CD4-positive, alpha-beta T cell treated with Interleukin-6 at 100 ng/mL for 8 hours (primary cell): ENCODE measurements at regions not wholly inside any gene's neighbourhood (a gene's known extent, or its start where the extent isn't known, plus 50 kb on each side); places are given as distances from the start of the nearest gene placed in this dataset.
"Not testable (repeated sequence)": the region's sequence is repeated elsewhere in the genome, so short reads cannot be mapped to it uniquely, and the experiment has no call there.

Source experiments
- DNase-seq: peaks from one replicate; pipeline ENCODE4 v3.0.0-alpha.2; 2020; ENCODE audit warnings: mixed read lengths, low spot score

- no peak for DNase-seq
These were observed 507.1 kb upstream of the TNP1 start for GRCh38 chr2:217366966-217367365.

GRCh38 chr2:217366266-217366895 lies 506.5 kb upstream of the TNP1 start:
- no peak for DNase-seq

- DNase-seq, result no peak
These were observed 505.8 kb upstream of the TNP1 start for GRCh38 chr2:217365656-217366055.

- DNase-seq, result no peak
These were observed 504.4 kb upstream of the TNP1 start for GRCh38 chr2:217364224-217364623.

- DNase-seq, result no peak
These were observed 503.6 kb upstream of the TNP1 start for GRCh38 chr2:217363470-217363869.

GRCh38 chr2:217362710-217363109 lies 502.8 kb upstream of the TNP1 start:
- no peak for DNase-seq

- no peak for DNase-seq
These were observed 502.4 kb upstream of the TNP1 start for GRCh38 chr2:217362286-217362685.

- DNase-seq, result no peak
These were observed 501.6 kb upstream of the TNP1 start for GRCh38 chr2:217361483-217361880.

GRCh38 chr2:217360781-217361482 lies 501.1 kb upstream of the TNP1 start:
- no peak for DNase-seq

- no peak for DNase-seq
These were observed 500.2 kb upstream of the TNP1 start for GRCh38 chr2:217360111-217360510.

GRCh38 chr2:217357886-217358620 lies 498.2 kb upstream of the TNP1 start:
- DNase-seq, result no peak

- no peak for DNase-seq
These were observed 496.9 kb upstream of the TNP1 start for GRCh38 chr2:217356781-217357180.

GRCh38 chr2:217356142-217356541 lies 496.3 kb upstream of the TNP1 start:
- DNase-seq, result no peak

- no peak for DNase-seq
These were observed 493.7 kb upstream of the TNP1 start for GRCh38 chr2:217353591-217353990.

- no peak for DNase-seq
These were observed 491.5 kb upstream of the TNP1 start for GRCh38 chr2:217351378-217351777.

GRCh38 chr2:217349251-217349650 lies 489.4 kb upstream of the TNP1 start:
- DNase-seq, result no peak

GRCh38 chr2:217347630-217348029 lies 487.8 kb upstream of the TNP1 start:
- not testable (repeated sequence) for DNase-seq

- DNase-seq, result not testable (repeated sequence)
These were observed 486.2 kb upstream of the TNP1 start for GRCh38 chr2:217346043-217346442.

GRCh38 chr2:217340899-217341298 lies 481.0 kb upstream of the TNP1 start:
- DNase-seq, result no peak

- no peak for DNase-seq
These were observed 480.3 kb upstream of the TNP1 start for GRCh38 chr2:217340176-217340575.

- DNase-seq, result no peak
These were observed 479.9 kb upstream of the TNP1 start for GRCh38 chr2:217339753-217340152.

- no peak for DNase-seq
These were observed 478.5 kb upstream of the TNP1 start for GRCh38 chr2:217338306-217338916.

GRCh38 chr2:217337771-217338170 lies 477.9 kb upstream of the TNP1 start:
- no peak for DNase-seq
